ENCODE measurements at regions not wholly inside any gene's neighbourhood (a gene's known extent, or its start where the extent isn't known, plus 50 kb on each side); places are given as distances from the start of the nearest gene placed in this dataset.

DNA sequence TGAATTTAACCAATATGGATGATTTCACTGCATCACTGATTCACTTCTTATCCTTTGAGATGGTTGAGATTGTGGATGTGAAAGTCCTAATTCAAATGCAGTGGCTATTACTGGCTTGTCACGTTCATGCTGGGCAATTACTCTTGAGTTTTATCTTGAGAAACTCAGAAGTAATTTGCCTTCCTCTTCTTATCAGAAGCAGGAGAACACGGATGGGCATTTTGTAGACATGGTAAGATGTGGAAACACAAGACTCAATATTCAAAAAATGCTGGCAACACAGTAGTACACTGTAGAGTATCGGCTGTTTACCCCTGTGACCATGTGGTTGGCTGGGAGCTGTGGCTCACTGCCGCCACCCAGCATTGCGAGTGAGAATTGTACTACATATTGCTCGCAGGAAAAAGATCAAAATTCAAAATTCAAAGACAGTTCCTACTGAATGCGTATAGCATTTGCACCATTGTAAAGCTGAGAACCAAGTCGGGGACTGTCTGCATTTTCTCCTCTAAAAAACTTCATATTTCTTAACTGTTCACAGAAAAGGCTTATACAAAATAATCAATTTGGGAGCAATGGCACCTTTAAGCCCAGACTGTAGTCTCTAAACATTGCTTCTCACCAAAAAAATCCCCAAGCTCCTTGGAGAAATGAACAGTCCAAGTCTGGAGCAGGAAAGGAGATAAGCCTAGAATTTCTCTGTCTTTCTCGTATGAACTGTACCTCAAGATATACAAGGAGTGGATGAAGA lies 61.9 kb upstream of the ELOVL5 start:
- TF ChIP-seq EZH2 (IDR thresholded peaks at IDR 0.05; ENCODE audit: low read depth) = no peak
- TF ChIP-seq, protein P1, sequence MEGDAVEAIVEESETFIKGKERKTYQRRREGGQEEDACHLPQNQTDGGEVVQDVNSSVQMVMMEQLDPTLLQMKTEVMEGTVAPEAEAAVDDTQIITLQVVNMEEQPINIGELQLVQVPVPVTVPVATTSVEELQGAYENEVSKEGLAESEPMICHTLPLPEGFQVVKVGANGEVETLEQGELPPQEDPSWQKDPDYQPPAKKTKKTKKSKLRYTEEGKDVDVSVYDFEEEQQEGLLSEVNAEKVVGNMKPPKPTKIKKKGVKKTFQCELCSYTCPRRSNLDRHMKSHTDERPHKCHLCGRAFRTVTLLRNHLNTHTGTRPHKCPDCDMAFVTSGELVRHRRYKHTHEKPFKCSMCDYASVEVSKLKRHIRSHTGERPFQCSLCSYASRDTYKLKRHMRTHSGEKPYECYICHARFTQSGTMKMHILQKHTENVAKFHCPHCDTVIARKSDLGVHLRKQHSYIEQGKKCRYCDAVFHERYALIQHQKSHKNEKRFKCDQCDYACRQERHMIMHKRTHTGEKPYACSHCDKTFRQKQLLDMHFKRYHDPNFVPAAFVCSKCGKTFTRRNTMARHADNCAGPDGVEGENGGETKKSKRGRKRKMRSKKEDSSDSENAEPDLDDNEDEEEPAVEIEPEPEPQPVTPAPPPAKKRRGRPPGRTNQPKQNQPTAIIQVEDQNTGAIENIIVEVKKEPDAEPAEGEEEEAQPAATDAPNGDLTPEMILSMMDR (conservative IDR thresholded peaks at IDR 0.05) = peak; percentile 36; the same call in 1 of the 2 replicates

Data from PC-9 (cell line).